Adrenal gland (tissue), 5 donors: ENCODE measurements at regions not wholly inside any gene's neighbourhood (a gene's known extent, or its start where the extent isn't known, plus 50 kb on each side); places are given as distances from the start of the nearest gene placed in this dataset.
"Not testable (repeated sequence)": the region's sequence is repeated elsewhere in the genome, so short reads cannot be mapped to it uniquely, and the experiment has no call there.

Experiments used
- CTCF ChIP-seq, 6 experiments: fragments of 450-650 bp in 4 of 6; fragments of 200-600 bp in 2 of 6; sonication (generic) in 1 of 6; IDR thresholded peaks; 1 replicate in 5 of 6; 2 replicates in 1 of 6; pipeline versions ENCODE4 v1.5.1 to v1.8.0; 2016 to 2021; ENCODE audit warnings: antibody characterized with exemption in 6 of 6, mild to moderate bottlenecking in 2 of 6, moderate library complexity in 1 of 6
- POLR2A ChIP-seq, 2 donors: fragments of 450-650 bp; IDR thresholded peaks; one replicate each; pipeline ENCODE4 v1.6.1; 2017; ENCODE audit warnings: antibody characterized with exemption in 2 of 2, mild to moderate bottlenecking in 2 of 2, moderate library complexity in 1 of 2
- donor health status: DM: no; HTN: no; CAD: no.

GRCh38 chr16:29222615-29223014 lies 183.9 kb downstream of the NPIPB11 start:
- not testable (repeated sequence) for TF ChIP-seq POLR2A, CTCF (IDR thresholded peaks at IDR 0.05)
